ENCODE measurements at regions not wholly inside any gene's neighbourhood (a gene's known extent, or its start where the extent isn't known, plus 50 kb on each side); places are given as distances from the start of the nearest gene placed in this dataset.

GRCh38 chr14:87283547-87283946 lies 709.4 kb downstream of the GALC start:
- TF ChIP-seq CTCF (IDR thresholded peaks at IDR 0.05; ENCODE audit: poor library complexity): no peak
- TF ChIP-seq EZH2 (IDR thresholded peaks at IDR 0.05; ENCODE audit: borderline replicate concordance): no peak

Data from hepatocyte (in vitro differentiated cells).